ENCODE measurements at regions not wholly inside any gene's neighbourhood (a gene's known extent, or its start where the extent isn't known, plus 50 kb on each side); places are given as distances from the start of the nearest gene placed in this dataset.

DNA sequence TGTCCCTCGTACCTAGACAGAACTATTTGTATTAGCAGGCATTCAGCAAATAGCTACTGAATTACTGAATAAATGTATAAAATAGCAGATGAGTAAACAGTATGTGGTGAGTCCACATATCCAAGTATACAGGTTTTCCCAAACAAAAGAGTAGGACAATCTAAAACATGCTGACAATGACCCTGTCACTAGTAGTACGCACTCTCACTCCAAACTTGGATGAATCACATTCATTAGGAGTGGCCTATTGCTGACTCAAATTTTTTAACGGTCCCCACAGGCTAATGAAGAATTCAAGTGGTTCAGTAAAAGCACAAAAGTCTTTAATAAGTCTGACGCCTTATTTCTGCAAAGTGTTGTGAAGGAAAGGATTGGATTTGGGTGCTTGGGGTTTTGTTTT lies 449.3 kb upstream of the THBS1 start:
- Histone ChIP-seq H3K79me2 (ENCODE audit: control insufficient read depth, insufficient read depth, low read length, unreplicated experiment) (no peaks in the 10 kb centered on the region), H3K27me3 (ENCODE audit: insufficient read depth, low read length) (no peaks in the 10 kb centered on the region), H2AFZ (ENCODE audit: low read length, unreplicated experiment) (no peak overlapping the region), H3K36me3 (ENCODE audit: insufficient read depth, low read length) (no peaks in the 10 kb centered on the region), H3K4me1 (ENCODE audit: control insufficient read depth, insufficient read depth, low read length, unreplicated experiment) (peaks cover 77% of the 10 kb centered on the region), H3K27ac (ENCODE audit: low read depth, low read length) (peak overlapping the region; percentile 97; the same call in 1 of the 2 replicates), H3K4me3 (ENCODE audit: low read depth, low read length) (no peak overlapping the region)

DNA sequence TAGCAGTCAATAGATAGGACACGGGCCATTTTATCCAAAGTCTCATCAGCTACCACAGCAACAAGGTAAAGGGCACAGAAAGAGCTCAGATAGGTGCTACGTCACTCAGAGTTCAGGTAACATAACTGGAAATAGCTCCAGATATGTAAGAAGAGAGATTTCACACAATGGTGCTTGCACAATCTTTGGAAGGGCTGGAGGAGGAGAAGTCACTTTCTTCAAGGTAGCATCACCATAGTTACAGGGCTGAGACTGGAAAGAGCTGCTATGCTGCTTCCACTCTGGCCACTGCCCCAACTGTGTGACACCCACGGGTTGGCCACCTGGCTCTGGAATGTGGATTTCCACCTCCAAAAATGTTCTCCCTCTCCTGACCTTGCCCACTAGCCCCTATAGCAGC lies 448.8 kb upstream of the THBS1 start:
- Histone ChIP-seq H3K79me2 (ENCODE audit: control insufficient read depth, insufficient read depth, low read length, unreplicated experiment) (no peaks in the 10 kb centered on the region), H2AFZ (ENCODE audit: low read length, unreplicated experiment) (no peak overlapping the region), H3K27ac (ENCODE audit: low read depth, low read length) (peak overlapping the region; percentile 97), H3K36me3 (ENCODE audit: insufficient read depth, low read length) (no peaks in the 10 kb centered on the region), H3K27me3 (ENCODE audit: insufficient read depth, low read length) (no peaks in the 10 kb centered on the region), H3K4me3 (ENCODE audit: low read depth, low read length) (no peak overlapping the region), H3K4me1 (ENCODE audit: control insufficient read depth, insufficient read depth, low read length, unreplicated experiment) (peaks cover 73% of the 10 kb centered on the region)

DNA sequence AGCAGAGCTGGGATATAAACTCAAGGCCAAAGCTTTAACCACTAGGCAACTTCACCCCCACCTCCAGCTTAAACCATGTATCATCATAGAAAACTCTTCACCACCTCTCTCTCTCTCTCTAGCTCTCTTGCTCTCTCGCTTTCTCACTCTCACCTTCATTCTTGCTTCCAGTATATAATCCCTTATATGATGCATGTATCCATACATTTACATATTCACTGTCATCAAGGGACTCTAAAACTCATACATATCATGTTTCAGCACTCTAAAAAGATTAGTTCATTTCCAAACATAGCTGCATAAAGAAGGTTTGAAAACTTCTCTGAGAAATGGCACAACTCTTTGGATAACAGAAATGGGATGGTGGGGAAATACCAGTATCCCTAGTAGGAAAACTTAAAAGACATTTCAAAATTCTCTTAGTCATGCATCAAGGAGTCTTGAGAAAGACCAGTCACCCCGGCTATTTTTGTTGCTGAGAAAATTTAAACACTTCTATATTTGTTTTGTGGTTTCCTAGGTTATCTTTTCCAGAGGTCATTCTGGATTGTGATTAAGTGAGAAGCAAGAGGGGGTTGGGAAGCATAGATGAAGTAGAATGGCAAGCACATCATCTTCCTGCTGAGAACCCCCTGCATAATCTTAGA lies 447.8 kb upstream of the THBS1 start:
- peak overlapping the region; percentile 97 for H3K27ac ChIP-seq (ENCODE audit: low read depth, low read length)
- H3K79me2 ChIP-seq (ENCODE audit: control insufficient read depth, insufficient read depth, low read length, unreplicated experiment), result no peaks in the 10 kb centered on the region

DNA sequence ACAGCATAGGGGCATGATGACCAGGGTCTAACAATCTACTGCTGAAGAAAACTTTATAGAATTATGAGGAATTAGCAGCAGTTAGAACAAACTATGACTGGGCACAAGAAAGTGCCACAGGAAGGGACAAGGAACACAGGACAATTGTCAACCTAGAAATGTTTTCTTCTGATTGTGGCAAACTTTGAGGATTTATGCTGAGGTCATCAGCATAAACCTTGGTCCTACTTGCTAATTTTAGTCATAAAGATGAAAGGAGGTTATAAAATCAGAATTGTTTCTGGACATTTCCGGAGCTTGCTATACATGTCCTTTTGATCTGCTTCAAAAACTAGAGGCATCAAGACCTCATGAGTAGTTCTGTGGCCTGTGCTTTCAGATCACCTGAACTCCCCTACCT lies 446.6 kb upstream of the THBS1 start:
- Histone ChIP-seq H3K79me2 (ENCODE audit: control insufficient read depth, insufficient read depth, low read length, unreplicated experiment) (no peaks in the 10 kb centered on the region), H3K27me3 (ENCODE audit: insufficient read depth, low read length) (no peaks in the 10 kb centered on the region), H3K4me3 (ENCODE audit: low read depth, low read length) (no peak overlapping the region), H3K4me1 (ENCODE audit: control insufficient read depth, insufficient read depth, low read length, unreplicated experiment) (peaks cover 52% of the 10 kb centered on the region), H3K36me3 (ENCODE audit: insufficient read depth, low read length) (no peaks in the 10 kb centered on the region), H3K27ac (ENCODE audit: low read depth, low read length) (peak overlapping the region; percentile 97), H2AFZ (ENCODE audit: low read length, unreplicated experiment) (no peak overlapping the region)

More for the DNA sequence above, 447.8 kb upstream of the THBS1 start:
- H2AFZ ChIP-seq (ENCODE audit: low read length, unreplicated experiment), result no peak overlapping the region
- H3K4me3 ChIP-seq (ENCODE audit: low read depth, low read length), result no peak overlapping the region
- peaks cover 64% of the 10 kb centered on the region for H3K4me1 ChIP-seq (ENCODE audit: control insufficient read depth, insufficient read depth, low read length, unreplicated experiment)
- no peaks in the 10 kb centered on the region for H3K36me3 ChIP-seq (ENCODE audit: insufficient read depth, low read length)
- no peaks in the 10 kb centered on the region for H3K27me3 ChIP-seq (ENCODE audit: insufficient read depth, low read length)

DNA sequence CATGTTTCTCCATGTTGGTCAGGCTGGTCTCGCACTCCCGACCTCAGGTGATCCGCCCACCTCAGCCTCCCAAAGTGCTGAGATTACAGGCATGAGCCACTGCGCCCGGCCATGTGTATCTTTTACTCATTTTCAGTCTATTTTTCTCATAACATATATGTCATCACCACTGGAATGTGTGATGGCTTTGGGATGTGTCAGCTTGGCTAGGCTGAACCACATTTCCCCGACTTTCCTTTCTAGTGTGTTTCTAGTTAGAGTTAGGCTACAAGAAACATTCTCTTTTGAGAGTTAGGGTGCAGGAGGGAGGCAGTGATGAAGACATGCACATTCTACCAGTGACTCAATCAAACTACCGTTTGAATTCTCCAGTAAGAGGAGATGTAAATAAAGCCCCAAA lies 444.9 kb upstream of the THBS1 start:
- no peak overlapping the region for H3K4me3 ChIP-seq (ENCODE audit: low read depth, low read length)
- H3K4me1 ChIP-seq (ENCODE audit: control insufficient read depth, insufficient read depth, low read length, unreplicated experiment), result peaks cover 51% of the 10 kb centered on the region
- H3K36me3 ChIP-seq (ENCODE audit: insufficient read depth, low read length), result no peaks in the 10 kb centered on the region
- H2AFZ ChIP-seq (ENCODE audit: low read length, unreplicated experiment), result peak overlapping the region; percentile 72
- H3K79me2 ChIP-seq (ENCODE audit: control insufficient read depth, insufficient read depth, low read length, unreplicated experiment), result no peaks in the 10 kb centered on the region
- H3K27ac ChIP-seq (ENCODE audit: low read depth, low read length), result peak overlapping the region; percentile 67
- H3K27me3 ChIP-seq (ENCODE audit: insufficient read depth, low read length), result no peaks in the 10 kb centered on the region

DNA sequence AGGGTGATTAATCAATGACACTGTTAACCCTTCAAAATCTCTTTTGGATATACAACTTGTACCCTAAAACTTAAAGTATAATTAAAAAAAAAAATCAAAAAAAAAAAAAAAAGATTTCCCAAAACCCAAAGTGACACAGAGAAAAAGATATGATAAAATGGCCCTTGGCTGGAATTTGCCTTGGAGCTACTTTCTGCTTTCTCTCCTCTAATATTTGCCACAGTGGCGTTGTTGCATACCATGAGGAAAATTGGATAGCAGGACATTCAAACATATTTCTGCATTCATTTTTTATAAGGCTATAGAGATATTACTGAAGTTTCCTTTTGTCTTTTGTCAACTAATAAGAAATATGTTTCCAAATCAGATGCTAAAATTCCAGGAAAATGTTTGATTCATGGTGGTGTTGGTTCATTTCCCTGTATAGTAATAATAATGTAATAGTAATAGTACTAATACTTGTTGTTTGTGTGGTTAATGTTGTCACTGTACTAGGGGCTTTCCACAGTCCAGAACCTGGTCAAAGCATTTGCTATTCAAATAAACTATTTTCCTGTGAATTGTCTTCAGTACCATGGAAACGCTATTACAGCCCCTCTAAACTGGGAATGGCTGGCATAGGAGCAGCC lies 441.3 kb upstream of the THBS1 start:
- Histone ChIP-seq H3K27me3 (ENCODE audit: insufficient read depth, low read length) (no peaks in the 10 kb centered on the region), H2AFZ (ENCODE audit: low read length, unreplicated experiment) (no peak overlapping the region), H3K27ac (ENCODE audit: low read depth, low read length) (peak overlapping the region; percentile 90), H3K4me3 (ENCODE audit: low read depth, low read length) (no peak overlapping the region), H3K79me2 (ENCODE audit: control insufficient read depth, insufficient read depth, low read length, unreplicated experiment) (no peaks in the 10 kb centered on the region), H3K36me3 (ENCODE audit: insufficient read depth, low read length) (no peaks in the 10 kb centered on the region), H3K4me1 (ENCODE audit: control insufficient read depth, insufficient read depth, low read length, unreplicated experiment) (peaks cover 27% of the 10 kb centered on the region)

DNA sequence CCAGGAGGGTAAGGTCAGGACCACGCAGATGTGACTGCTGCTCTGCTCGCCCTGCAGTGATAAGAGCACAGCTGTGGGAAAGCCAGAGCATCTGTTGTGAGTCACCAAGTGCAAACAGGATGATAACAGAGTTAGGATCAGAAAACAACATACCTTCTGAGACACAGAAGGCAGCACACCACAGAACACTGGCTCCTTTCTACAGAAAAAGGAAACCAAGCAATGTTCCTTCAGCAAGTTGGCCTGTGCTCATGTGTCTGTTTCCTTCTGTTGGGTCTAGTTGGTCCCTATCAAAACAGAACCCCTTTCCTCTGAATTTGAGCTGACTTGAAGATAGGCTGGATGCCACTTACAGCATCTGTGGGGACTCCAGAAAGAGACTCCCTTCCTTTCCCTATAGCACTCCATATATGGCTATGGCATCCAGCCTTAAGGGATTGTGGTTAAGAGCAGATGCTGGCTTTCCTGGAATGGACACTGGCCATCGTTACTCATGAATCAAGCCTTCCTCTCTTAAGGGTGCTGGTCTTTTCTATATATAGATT lies 440.7 kb upstream of the THBS1 start:
- Histone ChIP-seq H3K36me3 (ENCODE audit: insufficient read depth, low read length) (no peaks in the 10 kb centered on the region), H3K4me1 (ENCODE audit: control insufficient read depth, insufficient read depth, low read length, unreplicated experiment) (peaks cover 32% of the 10 kb centered on the region), H3K27ac (ENCODE audit: low read depth, low read length) (peak overlapping the region; percentile 90), H3K4me3 (ENCODE audit: low read depth, low read length) (0 out of 2 replicates have a peak overlapping the region, but pooled peaks have one; percentile 18), H2AFZ (ENCODE audit: low read length, unreplicated experiment) (no peak overlapping the region), H3K79me2 (ENCODE audit: control insufficient read depth, insufficient read depth, low read length, unreplicated experiment) (no peaks in the 10 kb centered on the region), H3K27me3 (ENCODE audit: insufficient read depth, low read length) (no peaks in the 10 kb centered on the region)

DNA sequence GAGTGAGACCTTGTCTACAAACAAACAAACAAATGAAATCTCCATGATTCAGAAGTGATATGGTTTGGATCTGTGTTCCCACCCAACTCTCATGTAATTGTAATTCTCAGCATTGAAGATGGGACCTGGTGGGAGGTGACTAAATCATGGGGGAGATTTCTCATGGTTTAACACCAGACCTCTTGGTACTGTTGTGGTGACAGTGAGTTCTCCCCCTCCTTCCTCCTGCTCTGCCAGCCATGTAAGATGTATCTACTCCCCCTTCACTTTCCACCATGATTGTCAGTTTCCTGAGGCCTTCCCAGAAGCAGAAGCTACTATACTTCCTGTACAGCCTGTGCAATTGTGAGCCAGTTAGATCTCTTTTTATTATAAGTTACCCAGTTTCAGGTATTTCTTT lies 438.4 kb upstream of the THBS1 start:
- Histone ChIP-seq H2AFZ (ENCODE audit: low read length, unreplicated experiment) (no peak overlapping the region), H3K27ac (ENCODE audit: low read depth, low read length) (no peak overlapping the region), H3K4me1 (ENCODE audit: control insufficient read depth, insufficient read depth, low read length, unreplicated experiment) (peaks cover 37% of the 10 kb centered on the region), H3K27me3 (ENCODE audit: insufficient read depth, low read length) (no peaks in the 10 kb centered on the region), H3K36me3 (ENCODE audit: insufficient read depth, low read length) (no peaks in the 10 kb centered on the region), H3K79me2 (ENCODE audit: control insufficient read depth, insufficient read depth, low read length, unreplicated experiment) (no peaks in the 10 kb centered on the region), H3K4me3 (ENCODE audit: low read depth, low read length) (no peak overlapping the region)

DNA sequence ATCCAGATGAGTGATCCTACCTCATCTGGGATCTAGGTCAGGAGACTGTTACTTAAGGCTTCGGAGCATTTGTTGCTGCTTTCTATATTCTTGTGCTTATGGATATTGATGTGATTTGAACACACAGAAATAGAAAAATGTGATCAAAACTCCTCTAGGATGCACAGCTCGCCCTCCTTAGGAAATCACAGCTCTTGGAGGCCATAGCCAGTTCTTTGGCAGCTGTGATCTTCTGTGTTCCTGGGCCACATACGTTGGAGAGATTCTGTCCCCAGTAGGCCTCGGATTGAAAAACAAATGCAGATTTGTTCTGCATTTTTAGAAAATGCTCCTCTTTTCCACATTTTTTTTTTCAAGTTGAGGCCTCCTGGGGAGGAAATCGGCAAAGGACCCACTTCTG lies 437.4 kb upstream of the THBS1 start:
- Histone ChIP-seq H3K27me3 (ENCODE audit: insufficient read depth, low read length) (no peaks in the 10 kb centered on the region), H3K36me3 (ENCODE audit: insufficient read depth, low read length) (no peaks in the 10 kb centered on the region), H2AFZ (ENCODE audit: low read length, unreplicated experiment) (no peak overlapping the region), H3K4me3 (ENCODE audit: low read depth, low read length) (no peak overlapping the region), H3K79me2 (ENCODE audit: control insufficient read depth, insufficient read depth, low read length, unreplicated experiment) (no peaks in the 10 kb centered on the region), H3K27ac (ENCODE audit: low read depth, low read length) (no peak overlapping the region), H3K4me1 (ENCODE audit: control insufficient read depth, insufficient read depth, low read length, unreplicated experiment) (peaks cover 37% of the 10 kb centered on the region)

DNA sequence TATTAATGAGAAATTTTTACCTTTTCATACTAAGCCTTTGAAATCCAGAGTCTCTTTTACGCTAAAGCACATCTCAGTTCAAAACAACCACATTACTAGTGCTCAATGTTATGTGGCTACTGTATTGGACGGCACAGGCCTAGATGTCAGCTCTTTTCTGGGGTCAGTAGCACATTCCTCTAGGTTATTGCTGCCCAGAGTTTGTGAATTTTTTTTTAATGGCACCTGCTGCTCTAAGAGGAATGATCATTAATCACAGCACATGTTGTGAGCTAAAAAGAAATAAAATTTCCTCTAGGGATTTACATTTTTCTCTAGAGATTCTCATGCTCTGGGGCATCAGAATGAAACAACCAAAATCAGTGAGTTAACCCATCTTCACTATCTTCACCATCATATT lies 436.8 kb upstream of the THBS1 start:
- H3K79me2 ChIP-seq (ENCODE audit: control insufficient read depth, insufficient read depth, low read length, unreplicated experiment), result no peaks in the 10 kb centered on the region
- no peak overlapping the region for H3K4me3 ChIP-seq (ENCODE audit: low read depth, low read length)
- no peaks in the 10 kb centered on the region for H3K36me3 ChIP-seq (ENCODE audit: insufficient read depth, low read length)
- H2AFZ ChIP-seq (ENCODE audit: low read length, unreplicated experiment), result no peak overlapping the region
- H3K4me1 ChIP-seq (ENCODE audit: control insufficient read depth, insufficient read depth, low read length, unreplicated experiment), result peaks cover 37% of the 10 kb centered on the region
- no peak overlapping the region for H3K27ac ChIP-seq (ENCODE audit: low read depth, low read length)
- H3K27me3 ChIP-seq (ENCODE audit: insufficient read depth, low read length), result no peaks in the 10 kb centered on the region

Data from ACC112 (cell line).